Neuronal stem cell (in vitro differentiated cells): ENCODE measurements at regions not wholly inside any gene's neighbourhood (a gene's known extent, or its start where the extent isn't known, plus 50 kb on each side); places are given as distances from the start of the nearest gene placed in this dataset.

Experiments used
- DNase-seq: peaks from one replicate; pipeline ENCODE4 v3.0.0-alpha.2; 2013; ENCODE audit warnings: low spot score
- H2AFZ ChIP-seq: one replicate; pipeline ENCODE4 v1.6.1; 2013; ENCODE audit warnings: mild to moderate bottlenecking, low read length, inconsistent platforms
- H2AK5ac ChIP-seq: 2 replicates; pipeline ENCODE4 v1.6.1; 2013; ENCODE audit warnings: low read depth, mild to moderate bottlenecking, inconsistent platforms, low read length, moderate library complexity, mixed read lengths
- H2BK120ac ChIP-seq: 2 replicates; pipeline ENCODE4 v1.6.1; 2013; ENCODE audit warnings: low read depth, mild to moderate bottlenecking, inconsistent platforms, low read length, moderate library complexity, mixed read lengths
- H2BK12ac ChIP-seq: one replicate; pipeline ENCODE4 v1.6.1; 2013; ENCODE audit warnings: low read length, inconsistent platforms
- H2BK15ac ChIP-seq: 2 replicates; pipeline ENCODE4 v1.6.1; 2013; ENCODE audit warnings: mild to moderate bottlenecking, low read length, inconsistent platforms, mixed read lengths
- H2BK5ac ChIP-seq: one replicate; pipeline ENCODE4 v1.6.1; 2013; ENCODE audit warnings: inconsistent platforms, mild to moderate bottlenecking, low read length, moderate library complexity
- H3K14ac ChIP-seq: one replicate; pipeline ENCODE4 v1.6.1; 2013; ENCODE audit warnings: low read length, inconsistent platforms
- H3K18ac ChIP-seq: 2 replicates; pipeline ENCODE4 v1.6.1; 2013; ENCODE audit warnings: low read length, inconsistent platforms
- H3K23ac ChIP-seq: 2 replicates; pipeline ENCODE4 v1.6.1; 2013; ENCODE audit warnings: low read depth, mild to moderate bottlenecking, mixed read lengths, low read length, inconsistent platforms; ENCODE audit not compliant: poor library complexity
- H3K27ac ChIP-seq: replicated peaks from 3 replicates; pipeline ENCODE4 v1.5.1; 2013; ENCODE audit warnings: low read length, inconsistent platforms
- H3K27me3 ChIP-seq, 3 experiments: 2 replicates each; pipeline ENCODE4 v1.6.1; 2013; ENCODE audit warnings: low read length in 3 of 3, mild to moderate bottlenecking in 2 of 3, inconsistent platforms in 1 of 3, low read depth in 1 of 3, mixed read lengths in 1 of 3, moderate library complexity in 1 of 3; ENCODE audit not compliant: control insufficient read depth in 3 of 3, insufficient read depth in 3 of 3
- H3K36me3 ChIP-seq, 2 donors: replicated peaks in 1 of 2; 2 replicates each; pipeline ENCODE4 v1.6.1; 2013; ENCODE audit warnings: low read length in 2 of 2; ENCODE audit not compliant: control insufficient read depth in 2 of 2, insufficient read depth in 2 of 2
- H3K4ac ChIP-seq: 2 replicates; pipeline ENCODE4 v1.6.1; 2013; ENCODE audit warnings: inconsistent platforms, mild to moderate bottlenecking, low read length, moderate library complexity
- H3K4me1 ChIP-seq, 2 donors: 1 replicate in 1 of 2; 2 replicates in 1 of 2; pipeline ENCODE4 v1.6.1; 2013; ENCODE audit warnings: low read length in 2 of 2, low read depth in 1 of 2; ENCODE audit not compliant: control insufficient read depth in 2 of 2, insufficient read depth in 1 of 2
- H3K4me2 ChIP-seq: one replicate; pipeline ENCODE4 v1.6.1; 2013; ENCODE audit warnings: mild to moderate bottlenecking, low read length, inconsistent platforms; ENCODE audit not compliant: insufficient read depth, poor library complexity, severe bottlenecking
- H3K4me3 ChIP-seq, 2 donors: 2 replicates each; pipeline ENCODE4 v1.5.1; 2013; ENCODE audit warnings: low read length in 2 of 2, mild to moderate bottlenecking in 2 of 2, inconsistent platforms in 1 of 2, moderate library complexity in 1 of 2
- H3K79me1 ChIP-seq: one replicate; pipeline ENCODE4 v1.6.1; 2013; ENCODE audit warnings: low read depth, mild to moderate bottlenecking, inconsistent platforms, low read length, moderate library complexity
- H3K9ac ChIP-seq: one replicate; pipeline ENCODE4 v1.6.1; 2013; ENCODE audit warnings: mild to moderate bottlenecking, low read depth, low read length, inconsistent platforms; ENCODE audit not compliant: poor library complexity
- H3K9me3 ChIP-seq, 2 donors: replicated peaks in 1 of 2; 2 replicates each; pipeline versions ENCODE3 to v1.6.1; 2013; ENCODE audit warnings: low read length in 2 of 2, mild to moderate bottlenecking in 2 of 2, inconsistent platforms in 1 of 2, low read depth in 1 of 2, mixed read lengths in 1 of 2, moderate library complexity in 1 of 2; ENCODE audit not compliant: control insufficient read depth in 2 of 2, insufficient read depth in 1 of 2
- H4K8ac ChIP-seq: one replicate; pipeline ENCODE4 v1.6.1; 2013; ENCODE audit warnings: low read depth, mild to moderate bottlenecking, inconsistent platforms, low read length, moderate library complexity
- H4K91ac ChIP-seq: one replicate; pipeline ENCODE4 v1.6.1; 2013; ENCODE audit warnings: low read length, low read depth, mild to moderate bottlenecking, inconsistent platforms; ENCODE audit not compliant: poor library complexity
- WGBS, 2 donors: extraction: QIAGEN DNeasy Blood & Tissue Kit; methylation state at CpG; one replicate each; pipeline ENCODE4 v1.1.7; 2013; ENCODE audit warnings: missing lambda C conversion rate in 2 of 2, mixed read lengths in 1 of 2; ENCODE audit not compliant: insufficient read length in 2 of 2, insufficient replicate concordance in 1 of 2; ENCODE audit errors: extremely low coverage in 2 of 2; 5-methylcytosine and 5-hydroxymethylcytosine counted together

DNA sequence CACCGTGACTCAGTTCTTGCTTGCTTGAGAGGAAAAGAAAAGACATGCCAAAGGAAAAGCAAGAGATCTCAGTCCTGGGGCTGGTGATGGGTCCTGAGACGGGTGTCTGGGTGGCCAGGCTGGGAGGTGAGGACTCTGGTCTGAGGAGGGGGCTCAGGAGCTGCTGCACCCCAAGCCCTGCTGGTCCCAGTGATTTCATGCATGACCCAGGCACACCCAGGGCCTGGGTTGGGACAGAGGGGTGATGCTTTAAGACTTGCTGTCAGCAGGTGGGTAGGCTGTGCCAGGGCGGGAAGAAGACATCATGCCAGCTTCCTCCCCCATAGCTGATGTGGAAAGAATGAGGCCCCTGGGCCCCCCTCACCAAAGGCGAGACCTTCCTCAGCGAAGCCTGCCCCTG is 65.1 kb upstream of the PMEPA1 start:
- no CpG with 5 or more reads among the region's 5 CpGs for WGBS, 2 donors

DNA sequence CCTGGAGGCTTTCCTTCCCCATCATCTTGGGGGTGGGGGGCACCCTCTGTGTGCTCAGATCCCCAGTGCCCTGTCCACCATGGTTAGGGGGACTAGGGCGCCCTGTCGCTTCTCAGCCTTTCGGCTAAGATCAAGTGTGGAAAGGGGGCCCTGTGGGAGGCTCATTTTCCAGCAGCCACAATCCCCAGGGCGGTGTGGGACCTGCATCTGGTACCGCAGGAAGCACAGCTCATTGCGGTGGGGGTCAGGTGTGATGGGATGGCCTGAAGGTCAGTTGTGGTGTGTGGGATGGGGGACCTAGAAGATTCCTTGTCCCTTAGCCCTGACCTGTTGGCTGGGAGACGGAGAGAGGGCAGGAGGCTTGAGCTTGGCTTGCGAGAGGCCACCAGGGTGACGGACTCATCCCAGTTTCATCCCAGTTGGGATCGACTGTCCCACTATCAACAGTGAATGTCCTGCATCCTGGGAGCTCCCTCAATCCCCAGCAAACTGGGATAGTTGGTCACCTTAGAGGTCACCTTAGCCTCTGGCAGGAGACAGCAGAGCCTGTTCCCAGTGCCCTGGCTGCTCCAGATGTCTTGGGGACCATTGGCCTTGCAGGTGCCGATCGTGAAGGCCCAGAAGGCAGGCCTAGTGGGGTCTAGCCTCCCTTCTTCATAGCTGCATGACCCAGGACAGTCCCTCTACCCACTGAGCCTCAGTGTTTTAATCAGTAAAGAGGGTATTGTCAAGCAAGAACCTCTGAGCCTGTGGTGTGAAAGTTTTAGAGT is 64.5 kb upstream of the PMEPA1 start:
- no peaks in the 10 kb centered on the region for H3K36me3 ChIP-seq
- no peak for DNase-seq
- H3K4me3 ChIP-seq, result no peak overlapping the region
- no peak overlapping the region for H3K18ac ChIP-seq
- no peak overlapping the region for H2BK5ac ChIP-seq
- no peak overlapping the region for H2BK12ac ChIP-seq
- H2BK120ac ChIP-seq, result no peak overlapping the region
- no peak overlapping the region for H3K14ac ChIP-seq
- H3K4me1 ChIP-seq, result peaks cover 0 to 2% of the 10 kb centered on the region in 2 donors
- H3K27me3 ChIP-seq, result peaks cover 0 to 10% (median 0%) of the 10 kb centered on the region in 3 experiments
- H2AK5ac ChIP-seq, result no peak overlapping the region
- no CpG with 5 or more reads among the region's 12 CpGs for WGBS, 2 donors
- no peak overlapping the region for H4K8ac ChIP-seq
- no peak overlapping the region for H2BK15ac ChIP-seq
- no peak overlapping the region for H3K4ac ChIP-seq
- H3K9me3 ChIP-seq, result no peaks in the 10 kb centered on the region
- no peak overlapping the region for H3K4me2 ChIP-seq
- no peak overlapping the region for H4K91ac ChIP-seq
- H3K9ac ChIP-seq, result no peak overlapping the region
- H3K23ac ChIP-seq, result peak overlapping the region; percentile 58
- no peak overlapping the region for H2AFZ ChIP-seq
- H3K79me1 ChIP-seq, result no peaks in the 10 kb centered on the region
- H3K27ac ChIP-seq, result no peak overlapping the region

More for the DNA sequence above, 65.1 kb upstream of the PMEPA1 start:
- Histone ChIP-seq H3K23ac (no peak overlapping the region), H3K27ac (no peak overlapping the region), H3K4me3 (no peak overlapping the region), H3K4me2 (no peak overlapping the region), H2AK5ac (no peak overlapping the region), H3K14ac (no peak overlapping the region), H3K4me1 (peaks cover 0 to 2% of the 10 kb centered on the region in 2 donors), H2BK120ac (no peak overlapping the region), H3K9ac (no peak overlapping the region), H2BK12ac (no peak overlapping the region), H4K8ac (no peak overlapping the region), H3K27me3 (peaks cover 0 to 10% (median 0%) of the 10 kb centered on the region in 3 experiments), H3K79me1 (no peaks in the 10 kb centered on the region), H2BK5ac (no peak overlapping the region), H3K4ac (no peak overlapping the region), H2BK15ac (no peak overlapping the region), H4K91ac (no peak overlapping the region), H3K36me3 (no peaks in the 10 kb centered on the region), H2AFZ (no peak overlapping the region), H3K9me3 (no peaks in the 10 kb centered on the region), H3K18ac (no peak overlapping the region)
- DNase-seq, result no peak

DNA sequence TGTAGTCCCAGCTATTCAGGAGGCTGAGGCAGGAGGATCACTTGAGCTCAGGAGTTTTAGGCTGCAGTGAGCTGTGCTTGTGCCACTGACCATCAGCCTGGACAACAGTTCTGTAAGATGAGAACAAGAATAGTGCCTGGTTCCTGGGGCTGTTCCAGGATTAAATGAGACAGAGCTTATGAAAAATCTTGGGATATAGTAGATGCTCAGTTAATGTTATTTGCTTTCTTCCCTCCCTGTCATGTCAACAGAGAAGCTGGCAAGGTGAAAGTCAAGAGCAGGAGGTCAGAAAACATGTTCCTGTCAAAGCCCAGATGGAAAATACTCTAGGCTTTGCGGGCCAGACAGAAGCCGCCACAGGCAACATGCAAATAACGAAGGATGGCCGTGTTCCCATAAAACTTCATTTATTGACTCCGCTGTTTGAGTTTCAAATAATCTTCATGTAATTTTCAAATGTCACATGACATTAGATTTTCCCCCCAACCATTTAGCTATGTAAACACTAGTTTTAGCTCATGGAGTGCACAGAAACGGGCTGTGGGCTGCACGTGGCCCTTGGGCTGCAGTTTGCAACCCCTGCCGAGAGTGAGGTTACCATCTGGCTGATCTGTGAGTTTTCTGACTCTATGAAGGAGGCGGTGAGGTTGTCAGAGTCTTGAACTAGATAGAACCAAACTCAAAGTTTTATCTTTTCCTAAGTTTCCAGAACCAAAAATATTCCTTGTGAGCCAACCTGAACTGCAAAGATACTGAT is 63.4 kb upstream of the PMEPA1 start:
- H3K27ac ChIP-seq, result no peak overlapping the region
- no peak overlapping the region for H3K14ac ChIP-seq
- no peak overlapping the region for H2AK5ac ChIP-seq
- no peak overlapping the region for H3K18ac ChIP-seq
- no peak overlapping the region for H3K4me2 ChIP-seq
- H2AFZ ChIP-seq, result no peak overlapping the region
- no peaks in the 10 kb centered on the region for H3K9me3 ChIP-seq
- H3K27me3 ChIP-seq, result peaks cover 0 to 10% (median 0%) of the 10 kb centered on the region in 3 experiments
- no peak overlapping the region for H3K9ac ChIP-seq
- H2BK15ac ChIP-seq, result no peak overlapping the region
- H3K23ac ChIP-seq, result no peak overlapping the region
- no peak overlapping the region for H2BK5ac ChIP-seq
- H4K8ac ChIP-seq, result no peak overlapping the region
- no peaks in the 10 kb centered on the region for H3K79me1 ChIP-seq
- DNase-seq, result no peak
- no peak overlapping the region for H3K4ac ChIP-seq
- peaks cover 0 to 2% of the 10 kb centered on the region in 2 donors for H3K4me1 ChIP-seq
- no peak overlapping the region for H2BK120ac ChIP-seq
- H3K36me3 ChIP-seq, result no peaks in the 10 kb centered on the region
- no CpG with 5 or more reads among the region's 9 CpGs for WGBS, 2 donors
- H2BK12ac ChIP-seq, result no peak overlapping the region
- H4K91ac ChIP-seq, result no peak overlapping the region
- H3K4me3 ChIP-seq, result no peak overlapping the region

DNA sequence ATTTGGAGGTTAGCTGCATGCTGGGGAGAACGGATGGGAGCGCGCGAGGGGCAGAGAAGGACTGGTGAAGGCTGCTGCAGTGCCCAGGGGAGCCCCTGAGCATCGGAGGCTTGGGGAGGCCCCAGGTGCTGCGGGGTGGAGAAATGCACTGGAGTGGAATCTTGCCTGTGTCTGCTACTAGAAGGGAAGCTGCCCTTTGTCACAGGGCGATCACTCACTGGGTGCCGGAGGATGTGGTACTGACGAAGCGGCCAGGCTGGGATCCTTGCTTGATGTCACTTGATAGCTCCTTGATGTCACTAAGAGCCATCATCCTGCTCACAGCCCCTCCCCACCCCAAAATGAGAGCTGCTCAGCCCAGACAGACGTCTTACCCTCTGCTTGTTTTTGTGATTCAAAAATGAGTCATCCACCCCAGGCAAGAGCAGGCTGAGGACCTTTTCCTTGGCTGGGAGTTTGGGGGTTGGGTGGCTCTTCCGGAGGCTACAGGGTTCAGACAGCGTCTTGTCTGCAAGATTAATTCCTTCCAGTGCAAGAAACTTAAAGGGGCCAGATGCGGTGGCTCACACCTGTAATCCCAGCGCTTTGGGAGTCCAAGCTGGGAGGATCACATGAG is 62.6 kb upstream of the PMEPA1 start:
- Histone ChIP-seq H3K4ac (no peak overlapping the region), H2BK12ac (no peak overlapping the region), H3K4me1 (peaks cover 0 to 2% of the 10 kb centered on the region in 2 donors), H3K14ac (peak overlapping the region; percentile 75), H4K91ac (no peak overlapping the region), H3K36me3 (no peaks in the 10 kb centered on the region), H3K9me3 (no peaks in the 10 kb centered on the region), H3K79me1 (no peaks in the 10 kb centered on the region), H3K18ac (peak overlapping the region; percentile 59), H2BK120ac (no peak overlapping the region), H2BK5ac (no peak overlapping the region), H2BK15ac (no peak overlapping the region), H3K4me2 (no peak overlapping the region), H3K27me3 (peaks cover 0 to 10% (median 0%) of the 10 kb centered on the region in 3 experiments), H3K23ac (peak overlapping the region; percentile 25), H3K27ac (no peak overlapping the region), H3K9ac (no peak overlapping the region), H2AFZ (peak overlapping the region; percentile 1), H2AK5ac (no peak overlapping the region), H4K8ac (no peak overlapping the region), H3K4me3 (no peak overlapping the region)
- no peak for DNase-seq
- WGBS, 2 donors, result no CpG with 5 or more reads among the region's 15 CpGs
